A673 (cell line): ENCODE measurements at regions not wholly inside any gene's neighbourhood (a gene's known extent, or its start where the extent isn't known, plus 50 kb on each side); places are given as distances from the start of the nearest gene placed in this dataset.

Source experiments
- CTCF ChIP-seq: fragments of 300-800, 200-600 bp; sonication (generic); conservative IDR thresholded peaks from 2 replicates; pipeline ENCODE4 v1.5.1; 2017; ENCODE audit warnings: low read depth, mild to moderate bottlenecking, antibody characterized with exemption, low read length, moderate library complexity, mixed read lengths
- EZH2 ChIP-seq: fragments of 200-600 bp; sonication (generic); IDR thresholded peaks from 2 replicates; pipeline ENCODE4 v1.6.1; 2017; ENCODE audit warnings: borderline replicate concordance, low read depth, mild to moderate bottlenecking, mixed read lengths, antibody characterized with exemption, low read length; ENCODE audit not compliant: poor library complexity, severe bottlenecking

GRCh38 chr15:26378304-26378703, 394.6 kb downstream of the GABRB3 start:
- TF ChIP-seq CTCF (no peak), EZH2 (no peak)
